Spleen (tissue), 11 donors: ENCODE measurements at regions not wholly inside any gene's neighbourhood (a gene's known extent, or its start where the extent isn't known, plus 50 kb on each side); places are given as distances from the start of the nearest gene placed in this dataset.

Experiments
- DNase-seq: peaks from one replicate; pipeline ENCODE4 v3.0.0-alpha.2; 2020
- H3K27ac ChIP-seq, 8 donors: fragments of 200-600 bp; sonication (generic) in 7 of 8; 1 replicate in 4 of 8; 2 replicates in 4 of 8; pipeline versions ENCODE4 v1.5.0 to v1.8.0; 2016 to 2021; ENCODE audit warnings: inconsistent platforms in 4 of 8, mild to moderate bottlenecking in 4 of 8, moderate library complexity in 1 of 8
- H3K27me3 ChIP-seq, 7 donors: fragments of 200-600 bp; sonication (generic) in 6 of 7; replicated peaks in 1 of 7; 1 replicate in 4 of 7; 2 replicates in 3 of 7; pipeline versions ENCODE4 v1.5.0 to v1.8.0; 2016 to 2021; ENCODE audit warnings: inconsistent platforms in 3 of 7, mild to moderate bottlenecking in 1 of 7
- H3K36me3 ChIP-seq, 6 donors: fragments of 200-600 bp; sonication (generic) in 5 of 6; 1 replicate in 4 of 6; 2 replicates in 2 of 6; pipeline versions ENCODE4 v1.5.0 to v1.8.0; 2016 to 2021; ENCODE audit warnings: inconsistent platforms in 2 of 6
- H3K4me1 ChIP-seq, 6 donors: fragments of 200-600 bp; sonication (generic) in 5 of 6; 1 replicate in 3 of 6; 2 replicates in 3 of 6; pipeline versions ENCODE4 v1.5.0 to v1.8.0; 2016 to 2021; ENCODE audit warnings: inconsistent platforms in 3 of 6
- H3K4me3 ChIP-seq, 8 donors: fragments of 200-600 bp; sonication (generic) in 7 of 8; 1 replicate in 4 of 8; 2 replicates in 4 of 8; pipeline versions ENCODE4 v1.5.0 to v1.8.0; 2016 to 2021; ENCODE audit warnings: inconsistent platforms in 4 of 8, mild to moderate bottlenecking in 4 of 8, moderate library complexity in 2 of 8
- H3K9me3 ChIP-seq, 8 donors: fragments of 200-600 bp; sonication (generic) in 7 of 8; 1 replicate in 4 of 8; 2 replicates in 4 of 8; pipeline versions ENCODE4 v1.5.0 to v1.8.0; 2016 to 2021; ENCODE audit warnings: inconsistent platforms in 4 of 8
- POLR2A ChIP-seq, 3 donors: fragments of 450-650 bp; IDR thresholded peaks; one replicate each; pipeline ENCODE4 v1.5.1; 2017; ENCODE audit warnings: antibody characterized with exemption in 3 of 3, mild to moderate bottlenecking in 1 of 3
- POLR2AphosphoS5 ChIP-seq, 3 donors: sonication (generic); formaldehyde crosslinking; IDR thresholded peaks; one replicate each; pipeline ENCODE4 v1.5.1; 2017; ENCODE audit warnings: antibody characterized with exemption in 3 of 3
- WGBS, 5 donors: extraction: QIAGEN DNeasy Blood & Tissue Kit in 3 of 5; methylation state at CpG; one replicate each; pipeline versions ENCODE4 v1.1.5 to v1.1.7; 2013 to 2018; 5-methylcytosine and 5-hydroxymethylcytosine counted together
- intact Hi-C: fragments of 100-400 bp; cut with DNase I; formaldehyde crosslinking; loops from one replicate; pipeline ENCODE4 v1.15.0; 2023; ENCODE audit warnings: low total_unique reads
- TF ChIP-seq, protein P1 (sequence below), 11 experiments: fragments of 200-600 bp in 7 of 11; fragments of 450-650 bp in 4 of 11; sonication (generic) in 4 of 11; IDR thresholded peaks in 8 of 11; conservative IDR thresholded peaks in 3 of 11; 1 replicate in 7 of 11; 2 replicates in 4 of 11; pipeline versions ENCODE4 v1.4.0 to v1.8.0; 2016 to 2021; ENCODE audit warnings: antibody characterized with exemption in 11 of 11, inconsistent platforms in 4 of 11, mild to moderate bottlenecking in 1 of 11
- donor health status: healthy with polysubstance abuse.
- donor health status: DM: no; HTN: no; CAD: no; lungs with moderate emphysema.
- donor health status: DM: no; HTN: no; CAD: no.
- donor health status: Bipolar disorder and iron deficiency.
- donor health status: healthy.
- donor health status: DM: no; HTN: no; CAD: no.
- donor health status: DM: yes; HTN: yes; CAD: no.

DNA sequence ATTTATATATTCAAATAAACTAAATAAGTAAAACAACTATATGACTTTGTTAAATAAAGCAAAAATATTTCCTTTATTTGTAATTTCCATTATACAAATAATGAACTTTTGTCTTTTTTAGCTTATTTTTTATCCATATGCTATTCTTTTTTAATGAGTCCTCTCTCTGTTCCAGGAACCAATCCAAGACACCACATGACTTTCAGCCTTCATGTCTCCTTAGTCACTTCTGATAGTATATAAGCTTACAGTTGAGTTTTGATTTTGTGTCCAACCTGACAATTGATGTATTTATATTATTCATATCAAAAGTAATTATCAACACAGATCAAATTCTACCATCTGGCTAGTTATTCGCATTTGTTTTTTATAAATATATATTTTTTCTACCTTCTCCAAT is 582.3 kb upstream of the GJE1 start:
- intact Hi-C loops = no loop called here
- Histone ChIP-seq H3K36me3 (no peaks in the 10 kb centered on the region), H3K27me3 (no peaks in the 10 kb centered on the region), H3K4me1 (no peaks in the 10 kb centered on the region), H3K4me3 (no peak overlapping the region), H3K27ac (no peak overlapping the region), H3K9me3 (peaks cover 0 to 16% (median 11%) of the 10 kb centered on the region in 8 donors)
- 89 to 100% (median 96%) methylated on average over 1 of the region's 1 CpG for WGBS, 5 donors
- TF ChIP-seq, protein P1, sequence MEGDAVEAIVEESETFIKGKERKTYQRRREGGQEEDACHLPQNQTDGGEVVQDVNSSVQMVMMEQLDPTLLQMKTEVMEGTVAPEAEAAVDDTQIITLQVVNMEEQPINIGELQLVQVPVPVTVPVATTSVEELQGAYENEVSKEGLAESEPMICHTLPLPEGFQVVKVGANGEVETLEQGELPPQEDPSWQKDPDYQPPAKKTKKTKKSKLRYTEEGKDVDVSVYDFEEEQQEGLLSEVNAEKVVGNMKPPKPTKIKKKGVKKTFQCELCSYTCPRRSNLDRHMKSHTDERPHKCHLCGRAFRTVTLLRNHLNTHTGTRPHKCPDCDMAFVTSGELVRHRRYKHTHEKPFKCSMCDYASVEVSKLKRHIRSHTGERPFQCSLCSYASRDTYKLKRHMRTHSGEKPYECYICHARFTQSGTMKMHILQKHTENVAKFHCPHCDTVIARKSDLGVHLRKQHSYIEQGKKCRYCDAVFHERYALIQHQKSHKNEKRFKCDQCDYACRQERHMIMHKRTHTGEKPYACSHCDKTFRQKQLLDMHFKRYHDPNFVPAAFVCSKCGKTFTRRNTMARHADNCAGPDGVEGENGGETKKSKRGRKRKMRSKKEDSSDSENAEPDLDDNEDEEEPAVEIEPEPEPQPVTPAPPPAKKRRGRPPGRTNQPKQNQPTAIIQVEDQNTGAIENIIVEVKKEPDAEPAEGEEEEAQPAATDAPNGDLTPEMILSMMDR (IDR thresholded peaks at IDR 0.05 in 8 of 11, conservative IDR thresholded peaks at IDR 0.05 in 3 of 11) = no peak
- TF ChIP-seq POLR2A (IDR thresholded peaks at IDR 0.05) (no peak), POLR2AphosphoS5 (IDR thresholded peaks at IDR 0.05) (no peak)
- no peak for DNase-seq

DNA sequence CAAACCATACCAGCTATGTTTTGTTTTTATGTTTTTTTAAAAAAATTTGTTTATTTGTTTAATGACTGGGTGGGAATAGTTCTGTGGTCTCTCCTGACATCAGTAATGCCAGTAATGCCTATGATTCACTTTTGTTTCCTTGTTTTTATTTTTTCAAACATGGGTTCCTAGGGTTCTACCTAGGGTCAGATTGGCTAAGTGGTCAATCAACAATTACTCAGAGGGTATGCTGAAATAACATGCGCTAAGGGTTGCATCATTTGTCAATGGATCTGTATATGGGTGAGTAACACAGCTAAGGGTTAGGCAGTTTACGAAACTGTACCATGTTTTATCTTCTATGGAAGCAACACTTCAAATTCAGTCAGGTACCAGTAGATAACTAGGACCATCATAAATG is 583.8 kb upstream of the GJE1 start:
- Histone ChIP-seq H3K9me3 (peaks cover 0 to 16% (median 11%) of the 10 kb centered on the region in 8 donors), H3K4me3 (no peak overlapping the region), H3K36me3 (no peaks in the 10 kb centered on the region), H3K27me3 (no peaks in the 10 kb centered on the region), H3K4me1 (no peaks in the 10 kb centered on the region), H3K27ac (no peak overlapping the region)
- TF ChIP-seq POLR2A (IDR thresholded peaks at IDR 0.05) (no peak), POLR2AphosphoS5 (IDR thresholded peaks at IDR 0.05) (no peak)
- TF ChIP-seq, protein P1 (IDR thresholded peaks at IDR 0.05 in 8 of 11, conservative IDR thresholded peaks at IDR 0.05 in 3 of 11) = no peak
- DNase-seq = no peak
- intact Hi-C loops = no loop called here
- WGBS, 5 donors = 53 to 99% (median 80%) methylated on average over 2 of the region's 2 CpGs

DNA sequence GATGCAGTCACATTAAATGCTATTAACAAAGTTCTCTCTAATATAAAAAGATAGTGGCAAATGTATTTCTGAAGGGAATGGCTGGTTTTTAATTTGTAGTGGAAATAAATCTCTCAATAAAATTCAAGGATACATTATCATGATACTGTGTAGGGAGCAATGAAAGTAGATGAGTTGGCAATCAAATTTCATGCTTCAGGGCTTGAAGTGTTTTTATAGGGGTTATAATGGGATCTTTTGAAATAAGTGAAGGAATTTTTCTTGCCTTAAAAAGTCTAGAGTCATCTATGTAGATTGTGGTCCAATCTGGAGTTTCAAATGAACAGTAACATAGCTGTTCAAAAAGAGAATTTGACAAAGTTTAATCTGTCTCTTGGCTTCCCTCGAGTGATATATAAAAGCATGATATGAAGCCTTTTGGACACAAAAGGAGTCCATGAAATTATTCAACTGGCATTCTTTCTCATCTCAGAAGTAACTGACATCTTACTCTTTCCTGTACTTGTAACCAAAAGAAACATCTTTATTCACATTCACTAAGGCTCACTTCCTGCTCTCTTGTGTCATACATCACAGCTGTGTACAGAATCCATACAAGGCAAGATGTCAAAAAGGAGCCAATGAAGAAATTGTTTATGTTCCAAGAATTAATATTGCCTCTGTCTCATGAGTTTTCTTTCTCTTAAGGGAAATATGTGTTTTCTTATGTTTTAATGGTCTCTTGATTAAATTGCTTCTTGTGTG is 591.0 kb upstream of the GJE1 start:
- Histone ChIP-seq H3K4me3 (no peak overlapping the region), H3K9me3 (no peaks in the 10 kb centered on the region), H3K27me3 (no peaks in the 10 kb centered on the region), H3K27ac (no peak overlapping the region), H3K36me3 (no peaks in the 10 kb centered on the region), H3K4me1 (no peaks in the 10 kb centered on the region)
- 58 to 75% (median 65%) methylated on average over 1 of the region's 1 CpG for WGBS, 5 donors
- intact Hi-C loops = no loop called here
- no peak for TF ChIP-seq POLR2AphosphoS5 (IDR thresholded peaks at IDR 0.05)
- no peak for DNase-seq

DNA sequence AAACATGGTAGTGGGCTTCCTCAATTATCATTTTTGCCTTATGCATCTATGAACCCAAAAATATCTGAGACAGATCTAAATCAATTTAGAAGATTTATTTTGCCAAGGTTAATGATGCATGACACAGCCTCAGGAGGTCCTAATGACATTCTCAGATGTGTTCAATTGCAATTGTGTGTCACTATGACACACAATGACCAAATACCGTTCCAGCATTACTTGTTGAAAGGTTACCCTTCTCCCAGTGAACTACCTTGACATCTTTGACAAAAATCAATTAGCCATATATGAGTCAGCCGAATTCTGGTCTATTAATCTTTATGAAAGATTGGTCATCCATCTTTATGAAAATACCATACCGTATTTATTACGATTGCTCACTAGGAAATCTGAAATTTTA is 592.5 kb upstream of the GJE1 start:
- TF ChIP-seq, protein P1 (IDR thresholded peaks at IDR 0.05 in 8 of 11, conservative IDR thresholded peaks at IDR 0.05 in 3 of 11) = no peak
- TF ChIP-seq POLR2AphosphoS5 (IDR thresholded peaks at IDR 0.05) (no peak), POLR2A (IDR thresholded peaks at IDR 0.05) (no peak)
- H3K36me3 ChIP-seq = no peaks in the 10 kb centered on the region
- intact Hi-C loops = no loop called here
- H3K4me1 ChIP-seq = no peaks in the 10 kb centered on the region
- H3K9me3 ChIP-seq = no peaks in the 10 kb centered on the region
- no peaks in the 10 kb centered on the region for H3K27me3 ChIP-seq
- no peak overlapping the region for H3K27ac ChIP-seq
- no peak overlapping the region for H3K4me3 ChIP-seq
- WGBS, 5 donors = 87 to 92% (median 92%) methylated on average over 4 of the region's 4 CpGs
- no peak for DNase-seq
